ENCODE measurements at regions not wholly inside any gene's neighbourhood (a gene's known extent, or its start where the extent isn't known, plus 50 kb on each side); places are given as distances from the start of the nearest gene placed in this dataset.

GRCh38 chr12:115623764-115624334 is 653.6 kb downstream of the MED13L start:
- intact Hi-C loops (cut with DNase I), result no loop called here
- DNase-seq, result no peak

GRCh38 chr12:115623275-115623674 is 654.2 kb downstream of the MED13L start:
- DNase-seq, result no peak
- intact Hi-C loops (cut with DNase I), result no loop called here

DNA sequence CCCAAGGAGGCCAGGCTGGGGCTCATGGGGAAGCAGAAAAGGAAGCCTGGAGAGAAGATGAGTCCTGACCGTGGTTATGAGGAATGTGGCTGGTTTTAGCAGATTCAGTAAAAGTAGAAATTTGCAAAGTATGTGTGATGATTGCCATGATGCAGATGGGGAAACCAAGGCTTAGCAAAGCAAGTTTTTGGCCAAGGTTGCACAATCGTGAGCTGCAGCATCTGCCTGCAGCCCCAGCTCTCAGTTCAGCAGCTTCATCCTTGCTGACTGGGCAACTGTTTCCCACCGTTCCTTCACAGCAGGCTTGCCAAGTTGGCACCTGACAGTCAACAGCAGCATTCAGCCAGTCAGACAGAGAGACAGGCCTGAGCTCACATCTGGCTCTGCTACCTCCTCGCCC is 656.7 kb downstream of the MED13L start:
- intact Hi-C loops (cut with DNase I), result no loop called here
- DNase-seq, result no peak

- DNase-seq, result no peak
- intact Hi-C loops (cut with DNase I), result no loop called here
These were observed 657.6 kb downstream of the MED13L start for GRCh38 chr12:115619889-115620288.

- intact Hi-C loops (cut with DNase I), result no loop called here
- no peak for DNase-seq
These were observed 658.4 kb downstream of the MED13L start for GRCh38 chr12:115619061-115619460.

DNA sequence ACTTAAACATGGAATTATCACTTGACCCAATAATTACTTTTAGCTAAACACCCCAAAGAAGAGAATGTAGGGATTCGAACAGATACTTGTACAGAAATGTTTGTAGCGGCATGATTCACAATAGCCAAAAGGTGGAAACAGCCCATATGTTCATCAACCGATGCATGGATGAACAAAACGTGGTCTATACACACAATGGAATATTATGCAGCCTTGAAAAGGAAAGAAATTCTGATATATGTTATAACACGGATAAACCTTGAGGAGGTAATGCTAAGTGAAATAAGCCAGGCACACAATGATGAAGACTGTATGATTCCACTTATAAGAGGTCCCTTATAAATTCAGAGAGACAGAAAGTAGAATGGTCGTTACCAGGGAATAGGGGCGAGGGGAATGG is 659.4 kb downstream of the MED13L start:
- intact Hi-C loops (cut with DNase I), result no loop called here
- no peak for DNase-seq

DNA sequence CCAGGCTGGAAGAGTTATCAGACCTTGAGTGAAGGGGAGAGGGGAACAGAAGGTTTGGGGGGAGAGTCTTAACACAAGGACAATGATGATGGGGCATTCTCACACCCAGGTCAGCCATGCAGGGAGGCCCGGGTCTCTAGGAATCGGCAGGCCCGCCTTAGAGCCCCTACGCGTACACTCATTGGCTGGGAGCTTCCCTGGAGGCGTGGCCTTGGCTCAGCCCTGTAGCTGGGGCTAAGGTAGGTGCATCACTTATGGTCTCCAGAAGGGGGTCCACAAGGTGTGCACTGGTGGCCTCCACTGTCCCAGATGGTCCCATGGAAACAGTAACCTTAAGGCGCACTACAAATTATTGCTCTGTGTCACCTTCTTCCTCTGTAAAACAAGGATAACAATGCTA is 660.1 kb downstream of the MED13L start:
- intact Hi-C loops (cut with DNase I), result no loop called here
- DNase-seq, result no peak

- intact Hi-C loops (cut with DNase I), result no loop called here
- DNase-seq, result peak in 14 of 42 donors; percentile 3 to 42 (median 14)
These were observed 666.0 kb downstream of the MED13L start for GRCh38 chr12:115611477-115611876.

DNA sequence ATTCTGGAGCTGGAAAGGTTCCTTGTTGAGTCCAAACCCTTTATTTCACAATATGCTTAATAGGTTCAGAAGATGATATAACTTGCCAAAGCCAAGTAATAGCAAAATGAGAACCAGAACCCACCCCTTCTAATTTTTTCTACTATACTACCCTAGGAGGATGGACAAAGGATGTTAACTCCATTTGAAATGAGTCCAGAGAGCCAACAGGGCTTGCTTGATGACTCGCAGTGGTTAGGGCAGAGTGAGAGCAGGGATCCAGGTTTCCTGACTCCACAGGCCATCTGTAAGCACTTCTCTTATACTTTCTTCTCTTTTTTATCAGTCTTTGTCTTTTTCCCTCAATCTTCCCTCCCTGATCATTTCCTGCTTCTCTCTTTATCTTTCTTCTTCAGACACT is 668.1 kb downstream of the MED13L start:
- intact Hi-C loops (cut with DNase I), result no loop called here
- DNase-seq, result no peak

- intact Hi-C loops (cut with DNase I), result no loop called here
- no peak for DNase-seq
These were observed 671.5 kb downstream of the MED13L start for GRCh38 chr12:115606040-115606439.

DNA sequence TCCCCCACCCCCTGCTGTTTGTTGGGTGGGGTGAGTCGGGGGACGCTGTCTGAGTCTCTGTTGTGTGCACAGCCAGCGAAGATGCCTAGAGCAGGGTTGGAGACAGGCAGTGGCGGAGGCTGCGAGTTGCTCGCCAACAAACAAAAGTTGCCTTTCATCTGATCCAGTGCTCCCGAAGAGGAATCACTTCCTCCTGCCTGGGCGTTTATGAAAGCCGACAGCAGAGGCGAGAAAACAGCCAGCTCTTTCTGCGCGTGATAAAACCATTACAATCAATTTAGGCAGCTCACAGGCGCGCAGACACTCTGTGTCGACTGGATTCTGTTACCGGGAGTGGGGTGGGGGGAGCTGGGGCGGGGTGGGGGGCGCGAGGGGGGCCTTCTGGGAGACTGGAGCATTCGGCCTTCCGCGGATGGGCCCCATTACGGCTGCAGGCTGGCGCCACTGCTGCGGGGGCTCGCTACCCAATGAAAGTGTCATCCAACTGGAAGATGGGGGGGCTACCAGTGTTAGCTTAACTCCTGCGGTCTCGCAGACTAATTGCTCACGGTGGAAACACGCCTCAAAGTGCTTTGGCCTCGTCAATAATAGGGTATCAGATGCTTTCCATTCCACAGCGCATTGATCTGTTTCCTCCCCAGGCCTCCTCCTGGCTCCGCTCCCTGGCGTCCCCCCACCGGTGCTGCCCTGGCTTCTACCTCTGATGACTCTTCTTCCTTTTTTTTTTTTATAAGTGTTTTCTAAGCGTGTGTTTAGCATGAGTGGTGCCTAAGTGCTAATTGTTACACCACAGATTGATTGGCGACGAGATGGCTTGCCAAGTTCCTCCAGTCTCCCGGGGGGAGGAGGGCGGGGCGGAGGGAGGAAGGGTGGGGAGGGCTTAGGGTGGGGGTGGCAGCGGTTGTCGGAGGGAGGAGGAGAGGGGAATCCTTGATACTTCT is 678.4 kb downstream of the MED13L start:
- intact Hi-C loops (cut with DNase I), result no loop called here
- DNase-seq, result peak in 41 of 42 donors; percentile 10 to 79 (median 57)

DNA sequence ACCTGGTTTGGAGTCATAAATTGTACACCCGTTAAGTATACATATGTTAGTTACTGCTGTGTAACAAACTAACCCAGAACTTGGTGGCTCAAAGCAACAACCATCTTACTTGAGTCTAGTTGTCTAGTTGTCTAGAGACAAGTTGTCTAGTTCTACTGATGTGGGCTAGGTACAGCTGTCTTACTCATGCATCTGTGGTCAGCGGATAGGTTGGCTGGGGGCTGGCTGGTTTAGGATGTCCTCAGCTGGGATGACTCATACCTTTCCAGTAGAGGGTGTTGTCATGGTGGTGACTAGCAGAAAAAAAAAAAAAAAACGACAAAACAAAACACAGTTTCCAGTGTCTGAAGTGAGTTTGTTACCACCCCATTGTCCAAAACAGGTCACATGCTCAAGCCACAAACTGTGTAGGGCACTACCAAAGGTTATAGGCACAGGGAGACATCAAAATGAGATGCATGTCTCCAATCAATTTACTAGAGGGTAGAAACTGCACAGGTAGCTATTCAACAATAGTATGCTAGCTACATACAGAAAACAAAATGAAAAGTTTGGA is 680.3 kb downstream of the MED13L start:
- DNase-seq, result no peak
- intact Hi-C loops (cut with DNase I), result no loop called here

- no peak for DNase-seq
- intact Hi-C loops (cut with DNase I), result no loop called here
These were observed 689.4 kb downstream of the MED13L start for GRCh38 chr12:115588131-115588530.

- no peak for DNase-seq
- intact Hi-C loops (cut with DNase I), result no loop called here
These were observed 693.3 kb downstream of the MED13L start for GRCh38 chr12:115584156-115584555.

DNA sequence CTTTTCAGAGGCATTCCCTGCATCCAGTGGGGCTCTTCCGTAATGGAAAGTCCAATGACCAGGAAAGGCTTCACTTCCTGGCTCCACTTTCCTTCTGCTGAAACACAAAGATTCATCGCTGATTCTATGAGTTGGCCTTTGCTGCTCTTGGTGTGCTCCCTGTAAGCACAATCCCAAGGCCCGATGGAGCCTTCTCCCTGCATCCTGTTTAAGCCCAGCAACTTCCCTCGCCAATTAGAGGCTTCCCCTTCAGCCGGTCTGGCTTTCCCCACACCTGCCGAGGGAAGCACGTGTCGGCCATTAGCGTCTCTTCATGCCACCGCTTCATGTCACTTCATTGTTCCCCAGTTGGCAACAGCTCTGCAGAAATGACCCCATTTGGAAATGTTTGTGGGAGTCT is 693.9 kb downstream of the MED13L start:
- DNase-seq, result no peak
- intact Hi-C loops (cut with DNase I), result no loop called here

DNA sequence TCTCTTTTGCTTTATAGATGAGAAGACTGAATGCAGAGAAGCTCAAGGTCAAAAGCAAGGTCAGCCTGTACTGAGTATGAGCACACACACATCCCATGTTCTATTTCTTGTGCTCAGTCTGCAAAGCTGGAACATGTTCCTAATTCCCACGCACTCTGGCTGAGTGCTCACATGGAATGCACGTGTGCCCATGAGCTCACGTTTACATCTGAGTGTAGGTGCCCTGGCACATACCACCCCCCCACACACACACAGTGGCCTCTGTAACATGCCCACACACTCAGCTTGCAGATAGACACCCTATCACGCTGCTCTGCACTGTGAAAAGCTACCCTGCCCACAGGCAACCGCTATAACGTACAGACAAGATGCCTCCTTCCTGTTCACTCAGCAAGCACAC is 700.1 kb downstream of the MED13L start:
- intact Hi-C loops (cut with DNase I), result no loop called here
- peak in 17 of 42 donors; percentile 7 to 58 (median 39) for DNase-seq

DNA sequence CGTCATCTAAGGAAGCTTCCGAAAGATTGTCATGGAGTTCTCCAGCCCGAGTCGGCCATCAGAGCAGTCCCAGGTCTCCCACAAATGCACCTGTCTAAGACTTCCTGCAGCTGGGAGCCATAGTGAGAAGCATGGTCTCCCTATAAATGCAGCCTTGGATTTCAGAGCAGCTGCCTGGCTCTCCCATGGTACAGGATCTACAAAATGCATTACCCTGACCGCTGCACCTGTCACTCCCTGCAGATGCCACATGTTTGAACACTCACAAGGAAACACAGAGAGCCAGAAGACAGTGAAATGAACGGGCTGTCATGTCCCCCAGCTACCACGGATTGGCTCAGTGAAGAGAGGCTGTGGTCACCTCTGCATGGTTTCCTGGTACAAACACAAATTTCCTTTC is 702.7 kb downstream of the MED13L start:
- intact Hi-C loops (cut with DNase I), result no loop called here
- DNase-seq, result no peak

DNA sequence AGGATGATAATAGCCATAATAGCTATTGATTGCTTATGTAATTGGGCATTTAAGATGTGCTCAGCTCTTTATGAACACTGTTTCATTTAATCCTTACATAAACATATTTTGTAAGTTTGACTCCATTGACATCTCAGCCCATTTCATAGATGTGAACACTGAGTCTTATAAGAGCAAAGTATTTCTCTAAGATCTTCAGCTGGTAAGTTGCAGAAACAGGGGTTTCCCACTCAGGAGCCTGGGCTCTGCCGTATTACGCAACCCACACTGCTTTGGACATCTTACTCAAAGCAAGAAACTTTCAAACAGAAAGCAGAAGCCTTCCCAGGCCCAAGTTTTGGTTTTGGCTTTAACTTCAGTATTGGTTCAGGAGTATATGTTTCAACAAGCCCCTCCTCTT is 705.1 kb downstream of the MED13L start:
- DNase-seq, result peak in 20 of 42 donors; percentile 7 to 46 (median 26)
- intact Hi-C loops (cut with DNase I), result no loop called here

DNA sequence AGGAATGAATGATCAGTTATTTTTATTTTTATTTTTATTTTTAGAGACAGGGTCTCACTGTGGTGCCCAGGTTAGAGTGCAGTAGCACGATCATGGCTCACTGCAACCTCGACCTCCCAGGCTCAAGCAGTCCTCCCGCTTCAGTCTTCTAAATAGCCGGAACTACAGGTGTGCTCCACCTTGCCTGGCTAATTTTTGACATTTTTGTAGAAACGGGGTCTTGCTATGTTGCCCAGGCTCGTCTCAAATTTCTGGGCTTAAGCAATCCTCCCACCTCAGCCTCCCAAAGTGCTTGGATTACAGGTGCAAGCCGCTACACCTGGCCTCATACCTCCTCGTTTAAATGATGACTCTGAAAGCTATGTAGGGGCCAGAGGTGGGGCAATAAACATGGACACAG is 706.0 kb downstream of the MED13L start:
- intact Hi-C loops (cut with DNase I), result no loop called here
- DNase-seq, result no peak

- DNase-seq, result no peak
- intact Hi-C loops (cut with DNase I), result no loop called here
These were observed 706.5 kb downstream of the MED13L start for GRCh38 chr12:115571027-115571426.
